Liver (tissue), 8 donors: ENCODE measurements at regions not wholly inside any gene's neighbourhood (a gene's known extent, or its start where the extent isn't known, plus 50 kb on each side); places are given as distances from the start of the nearest gene placed in this dataset.

Experiments
- DNase-seq: peaks from one replicate; pipeline ENCODE4 v3.0.0-alpha.2; 2017; ENCODE audit warnings: low spot score
- H3K27ac ChIP-seq, 2 donors: one replicate each; pipeline ENCODE4 v1.7.0; 2013; ENCODE audit warnings: inconsistent platforms in 2 of 2, low read length in 2 of 2, control low read depth in 1 of 2, low read depth in 1 of 2, mild to moderate bottlenecking in 1 of 2
- H3K27me3 ChIP-seq, 4 donors: one replicate each; pipeline versions ENCODE4 v1.6.1 to v1.7.0; 2013; ENCODE audit warnings: low read length in 3 of 4, inconsistent platforms in 1 of 4, mild to moderate bottlenecking in 1 of 4, moderate library complexity in 1 of 4; ENCODE audit not compliant: control insufficient read depth in 4 of 4, insufficient read depth in 4 of 4
- H3K36me3 ChIP-seq, 4 donors: one replicate each; pipeline versions ENCODE4 v1.6.1 to v1.7.0; 2013; ENCODE audit warnings: low read length in 3 of 4, mild to moderate bottlenecking in 3 of 4, low read depth in 1 of 4, moderate library complexity in 1 of 4; ENCODE audit not compliant: control insufficient read depth in 4 of 4, insufficient read depth in 3 of 4
- H3K4me1 ChIP-seq, 4 donors: one replicate each; pipeline versions ENCODE4 v1.6.1 to v1.7.0; 2013; ENCODE audit warnings: low read length in 3 of 4, mild to moderate bottlenecking in 3 of 4, moderate library complexity in 1 of 4; ENCODE audit not compliant: control insufficient read depth in 4 of 4, insufficient read depth in 4 of 4
- H3K4me3 ChIP-seq, 3 donors: one replicate each; pipeline versions ENCODE4 v1.6.1 to v1.7.0; 2013; ENCODE audit warnings: low read length in 3 of 3, control low read depth in 1 of 3, low read depth in 1 of 3, mild to moderate bottlenecking in 1 of 3
- H3K9ac ChIP-seq, 2 donors: one replicate each; pipeline ENCODE4 v1.7.0; 2013; ENCODE audit warnings: low read length in 2 of 2, mild to moderate bottlenecking in 2 of 2, moderate library complexity in 2 of 2, control low read depth in 1 of 2, low read depth in 1 of 2
- H3K9me3 ChIP-seq, 4 donors: one replicate each; pipeline versions ENCODE4 v1.6.1 to v1.7.0; 2013; ENCODE audit warnings: low read length in 3 of 4; ENCODE audit not compliant: control insufficient read depth in 4 of 4
- EGR1 ChIP-seq, 2 donors: IDR thresholded peaks; 2 replicates each; pipeline ENCODE4 v1.6.1; 2016 to 2018; ENCODE audit warnings: antibody characterized with exemption in 2 of 2, low read depth in 2 of 2
- GABPA ChIP-seq, 2 donors: IDR thresholded peaks in 1 of 2; conservative IDR thresholded peaks in 1 of 2; 2 replicates each; pipeline ENCODE4 v1.6.1; 2016; ENCODE audit warnings: antibody characterized with exemption in 2 of 2, mild to moderate bottlenecking in 1 of 2, moderate library complexity in 1 of 2
- HNF4G ChIP-seq: IDR thresholded peaks from 2 replicates; pipeline ENCODE4 v1.6.1; 2016; ENCODE audit warnings: antibody characterized with exemption
- JUND ChIP-seq, 2 donors: IDR thresholded peaks; 2 replicates each; pipeline ENCODE4 v1.6.1; 2016; ENCODE audit warnings: antibody characterized with exemption in 2 of 2
- NR2F2 ChIP-seq: IDR thresholded peaks from 2 replicates; pipeline ENCODE4 v1.6.1; 2016; ENCODE audit warnings: antibody characterized with exemption
- TAF1 ChIP-seq: conservative IDR thresholded peaks from 2 replicates; pipeline ENCODE4 v1.6.1; 2016; ENCODE audit warnings: antibody characterized with exemption, mild to moderate bottlenecking
- YY1 ChIP-seq: IDR thresholded peaks from 2 replicates; pipeline ENCODE4 v1.6.1; 2016; ENCODE audit warnings: antibody characterized with exemption, mild to moderate bottlenecking
- WGBS: extraction: QIAGEN DNeasy Blood & Tissue Kit; methylation state at CpG from one replicate; pipeline ENCODE4 v1.1.7; 2013; 5-methylcytosine and 5-hydroxymethylcytosine counted together
- TF ChIP-seq, protein P1 (sequence below): fragments of 150-350 bp; IDR thresholded peaks from 2 replicates; pipeline ENCODE4 v1.5.1; 2017; ENCODE audit warnings: improper control_type of control experiment, low read depth, low read length; ENCODE audit not compliant: missing input control
- TF ChIP-seq, protein P2 (sequence below): IDR thresholded peaks from 2 replicates; pipeline ENCODE4 v1.6.1; 2016; ENCODE audit warnings: antibody characterized with exemption, mild to moderate bottlenecking
- TF ChIP-seq, protein P3 (sequence below): IDR thresholded peaks from 2 replicates; pipeline ENCODE4 v1.6.1; 2016; ENCODE audit warnings: antibody characterized with exemption
- donor health status: healthy.
- donor health status: healthy.
- donor health status: healthy.
- donor health status: healthy.
- donor health status: healthy.

- Histone ChIP-seq H3K27me3 (no peaks in the 10 kb centered on the region), H3K4me3 (no peak overlapping the region), H3K36me3 (no peaks in the 10 kb centered on the region), H3K9ac (no peak overlapping the region), H3K4me1 (no peaks in the 10 kb centered on the region), H3K27ac (no peak overlapping the region), H3K9me3 (no peaks in the 10 kb centered on the region)
- 78% methylated on average over 6 of the region's 6 CpGs for WGBS
- DNase-seq = no peak
- TF ChIP-seq NR2F2 = no peak
- TF ChIP-seq GABPA (IDR thresholded peaks at IDR 0.05 in 1 of 2, conservative IDR thresholded peaks at IDR 0.05 in 1 of 2) = no peak
- no peak for TF ChIP-seq EGR1 (IDR thresholded peaks at IDR 0.05; ENCODE audit: low read depth in 2 of 2)
- TF ChIP-seq JUND (IDR thresholded peaks at IDR 0.05) = no peak
- no peak for TF ChIP-seq YY1
These were observed 57.7 kb upstream of the CARD18 start for GRCh38 chr11:105197071-105197815.

DNA sequence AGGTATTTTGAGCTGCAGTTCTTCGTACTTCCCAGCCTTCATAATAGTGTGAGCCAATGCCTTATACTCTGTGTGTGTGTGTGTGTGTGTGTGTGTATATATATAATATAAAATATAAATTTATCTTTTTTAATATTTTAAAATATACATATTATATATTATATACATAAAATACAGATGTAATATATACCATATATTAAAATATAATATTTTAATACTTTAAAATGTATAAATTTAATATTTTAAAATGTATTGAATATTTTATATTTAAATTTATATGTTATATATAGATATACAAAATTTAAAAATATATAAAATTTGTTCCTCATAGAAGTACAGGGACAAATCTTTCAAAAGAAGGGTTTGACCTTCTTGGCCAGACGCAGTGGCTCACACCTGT is 53.7 kb upstream of the CARD18 start:
- no peak overlapping the region for H3K27ac ChIP-seq
- TF ChIP-seq, protein P1, sequence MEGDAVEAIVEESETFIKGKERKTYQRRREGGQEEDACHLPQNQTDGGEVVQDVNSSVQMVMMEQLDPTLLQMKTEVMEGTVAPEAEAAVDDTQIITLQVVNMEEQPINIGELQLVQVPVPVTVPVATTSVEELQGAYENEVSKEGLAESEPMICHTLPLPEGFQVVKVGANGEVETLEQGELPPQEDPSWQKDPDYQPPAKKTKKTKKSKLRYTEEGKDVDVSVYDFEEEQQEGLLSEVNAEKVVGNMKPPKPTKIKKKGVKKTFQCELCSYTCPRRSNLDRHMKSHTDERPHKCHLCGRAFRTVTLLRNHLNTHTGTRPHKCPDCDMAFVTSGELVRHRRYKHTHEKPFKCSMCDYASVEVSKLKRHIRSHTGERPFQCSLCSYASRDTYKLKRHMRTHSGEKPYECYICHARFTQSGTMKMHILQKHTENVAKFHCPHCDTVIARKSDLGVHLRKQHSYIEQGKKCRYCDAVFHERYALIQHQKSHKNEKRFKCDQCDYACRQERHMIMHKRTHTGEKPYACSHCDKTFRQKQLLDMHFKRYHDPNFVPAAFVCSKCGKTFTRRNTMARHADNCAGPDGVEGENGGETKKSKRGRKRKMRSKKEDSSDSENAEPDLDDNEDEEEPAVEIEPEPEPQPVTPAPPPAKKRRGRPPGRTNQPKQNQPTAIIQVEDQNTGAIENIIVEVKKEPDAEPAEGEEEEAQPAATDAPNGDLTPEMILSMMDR = no peak
- TF ChIP-seq HNF4G = no peak
- TF ChIP-seq EGR1 (IDR thresholded peaks at IDR 0.05; ENCODE audit: low read depth in 2 of 2) = no peak
- TF ChIP-seq TAF1 = no peak
- no peaks in the 10 kb centered on the region for H3K9me3 ChIP-seq
- H3K9ac ChIP-seq = no peak overlapping the region
- H3K36me3 ChIP-seq = no peaks in the 10 kb centered on the region
- no peak for DNase-seq
- no peak overlapping the region for H3K4me3 ChIP-seq
- H3K27me3 ChIP-seq = no peaks in the 10 kb centered on the region
- WGBS = 75% methylated on average over 2 of the region's 2 CpGs
- H3K4me1 ChIP-seq = no peaks in the 10 kb centered on the region

DNA sequence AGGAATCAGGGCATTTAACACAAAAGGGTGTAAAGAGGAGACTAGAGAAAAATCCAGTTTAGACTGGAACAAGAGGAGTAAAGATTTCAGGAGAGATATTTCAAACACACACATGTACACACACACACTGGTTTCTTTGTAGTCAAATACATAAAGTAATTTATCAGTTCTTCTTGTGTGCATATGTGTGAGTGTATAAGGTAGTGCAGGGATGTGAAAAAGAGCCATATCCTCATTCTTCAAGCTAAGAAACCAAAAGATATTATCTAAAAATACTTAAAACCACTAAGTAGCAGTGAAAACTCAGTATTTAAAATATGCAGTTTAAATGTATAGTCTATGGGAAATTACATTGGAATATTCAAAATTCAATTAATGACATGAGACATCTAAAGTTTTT is 52.5 kb upstream of the CARD18 start:
- Histone ChIP-seq H3K9ac (no peak overlapping the region), H3K27ac (no peak overlapping the region), H3K4me3 (no peak overlapping the region), H3K4me1 (no peaks in the 10 kb centered on the region), H3K9me3 (no peaks in the 10 kb centered on the region), H3K36me3 (no peaks in the 10 kb centered on the region), H3K27me3 (no peaks in the 10 kb centered on the region)
- DNase-seq = no peak
- TF ChIP-seq, protein P2, sequence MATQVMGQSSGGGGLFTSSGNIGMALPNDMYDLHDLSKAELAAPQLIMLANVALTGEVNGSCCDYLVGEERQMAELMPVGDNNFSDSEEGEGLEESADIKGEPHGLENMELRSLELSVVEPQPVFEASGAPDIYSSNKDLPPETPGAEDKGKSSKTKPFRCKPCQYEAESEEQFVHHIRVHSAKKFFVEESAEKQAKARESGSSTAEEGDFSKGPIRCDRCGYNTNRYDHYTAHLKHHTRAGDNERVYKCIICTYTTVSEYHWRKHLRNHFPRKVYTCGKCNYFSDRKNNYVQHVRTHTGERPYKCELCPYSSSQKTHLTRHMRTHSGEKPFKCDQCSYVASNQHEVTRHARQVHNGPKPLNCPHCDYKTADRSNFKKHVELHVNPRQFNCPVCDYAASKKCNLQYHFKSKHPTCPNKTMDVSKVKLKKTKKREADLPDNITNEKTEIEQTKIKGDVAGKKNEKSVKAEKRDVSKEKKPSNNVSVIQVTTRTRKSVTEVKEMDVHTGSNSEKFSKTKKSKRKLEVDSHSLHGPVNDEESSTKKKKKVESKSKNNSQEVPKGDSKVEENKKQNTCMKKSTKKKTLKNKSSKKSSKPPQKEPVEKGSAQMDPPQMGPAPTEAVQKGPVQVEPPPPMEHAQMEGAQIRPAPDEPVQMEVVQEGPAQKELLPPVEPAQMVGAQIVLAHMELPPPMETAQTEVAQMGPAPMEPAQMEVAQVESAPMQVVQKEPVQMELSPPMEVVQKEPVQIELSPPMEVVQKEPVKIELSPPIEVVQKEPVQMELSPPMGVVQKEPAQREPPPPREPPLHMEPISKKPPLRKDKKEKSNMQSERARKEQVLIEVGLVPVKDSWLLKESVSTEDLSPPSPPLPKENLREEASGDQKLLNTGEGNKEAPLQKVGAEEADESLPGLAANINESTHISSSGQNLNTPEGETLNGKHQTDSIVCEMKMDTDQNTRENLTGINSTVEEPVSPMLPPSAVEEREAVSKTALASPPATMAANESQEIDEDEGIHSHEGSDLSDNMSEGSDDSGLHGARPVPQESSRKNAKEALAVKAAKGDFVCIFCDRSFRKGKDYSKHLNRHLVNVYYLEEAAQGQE = no peak
- TF ChIP-seq, protein P3, sequence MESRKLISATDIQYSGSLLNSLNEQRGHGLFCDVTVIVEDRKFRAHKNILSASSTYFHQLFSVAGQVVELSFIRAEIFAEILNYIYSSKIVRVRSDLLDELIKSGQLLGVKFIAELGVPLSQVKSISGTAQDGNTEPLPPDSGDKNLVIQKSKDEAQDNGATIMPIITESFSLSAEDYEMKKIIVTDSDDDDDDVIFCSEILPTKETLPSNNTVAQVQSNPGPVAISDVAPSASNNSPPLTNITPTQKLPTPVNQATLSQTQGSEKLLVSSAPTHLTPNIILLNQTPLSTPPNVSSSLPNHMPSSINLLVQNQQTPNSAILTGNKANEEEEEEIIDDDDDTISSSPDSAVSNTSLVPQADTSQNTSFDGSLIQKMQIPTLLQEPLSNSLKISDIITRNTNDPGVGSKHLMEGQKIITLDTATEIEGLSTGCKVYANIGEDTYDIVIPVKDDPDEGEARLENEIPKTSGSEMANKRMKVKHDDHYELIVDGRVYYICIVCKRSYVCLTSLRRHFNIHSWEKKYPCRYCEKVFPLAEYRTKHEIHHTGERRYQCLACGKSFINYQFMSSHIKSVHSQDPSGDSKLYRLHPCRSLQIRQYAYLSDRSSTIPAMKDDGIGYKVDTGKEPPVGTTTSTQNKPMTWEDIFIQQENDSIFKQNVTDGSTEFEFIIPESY = no peak
